SK-N-SH (cell line): ENCODE measurements at regions not wholly inside any gene's neighbourhood (a gene's known extent, or its start where the extent isn't known, plus 50 kb on each side); places are given as distances from the start of the nearest gene placed in this dataset.

ENCODE experiments used
- CTCF ChIA-PET: fragments of 300-600, 350-600 bp; formaldehyde crosslinking; extraction: SDS; loops from one replicate; lab custom pipeline; 2021; lab: Yijun Ruan, JAX
- POLR2A ChIA-PET: fragments of 350-600 bp; sonication (Branson Sonifier 250); formaldehyde crosslinking; extraction: SDS; loops from one replicate; lab custom pipeline; 2020; ENCODE audit warnings: antibody characterized with exemption, inconsistent platforms; lab: Yijun Ruan, JAX
- DNase-seq: peaks from one replicate; pipeline ENCODE4 v3.0.0; 2012
- H2AFZ ChIP-seq: fragments of 200-600 bp; sonication (generic); 2 replicates; pipeline ENCODE4 v1.8.1; 2016; ENCODE audit warnings: antibody characterized with exemption, mild to moderate bottlenecking, low read depth
- H3F3A ChIP-seq: fragments of 200-600 bp; sonication (generic); replicated peaks from 2 replicates; pipeline ENCODE3; 2016; ENCODE audit warnings: antibody characterized with exemption, mild to moderate bottlenecking; ENCODE audit not compliant: insufficient read depth
- H3K27ac ChIP-seq, 2 experiments: fragments of 200-500 bp in 1 of 2; fragments of 200-600 bp in 1 of 2; sonication (Bioruptor generic) in 1 of 2; sonication (generic), shearing (Covaris generic) in 1 of 2; 2 replicates each; pipeline versions ENCODE4 v1.5.1 to v1.6.1; 2014 to 2016; ENCODE audit warnings: low read depth in 2 of 2, inconsistent platforms in 1 of 2, low read length in 1 of 2, mild to moderate bottlenecking in 1 of 2, mixed read lengths in 1 of 2
- H3K27me3 ChIP-seq: fragments of 200-600 bp; sonication (generic), shearing (Covaris generic); 2 replicates; pipeline ENCODE4 v1.6.1; 2016; ENCODE audit warnings: mixed run types; ENCODE audit not compliant: insufficient read depth
- H3K36me3 ChIP-seq, 2 experiments: fragments of 200-500 bp in 1 of 2; fragments of 200-600 bp in 1 of 2; sonication (Bioruptor generic) in 1 of 2; sonication (generic) in 1 of 2; replicated peaks in 1 of 2; 2 replicates each; pipeline versions ENCODE3 to v1.5.1; 2014 to 2016; ENCODE audit warnings: low read length in 1 of 2, mild to moderate bottlenecking in 1 of 2; ENCODE audit not compliant: insufficient read depth in 2 of 2, control insufficient read depth in 1 of 2
- H3K4me1 ChIP-seq, 2 experiments: fragments of 200-500 bp in 1 of 2; fragments of 200-600 bp in 1 of 2; sonication (Bioruptor generic) in 1 of 2; sonication (generic), shearing (Covaris generic) in 1 of 2; 2 replicates each; pipeline versions ENCODE4 v1.5.1 to v1.6.1; 2014 to 2016; ENCODE audit warnings: low read depth in 1 of 2, low read length in 1 of 2, mixed run types in 1 of 2; ENCODE audit not compliant: insufficient read depth in 2 of 2, control insufficient read depth in 1 of 2
- H3K4me2 ChIP-seq: fragments of 200-600 bp; sonication (generic), shearing (Covaris generic); 2 replicates; pipeline ENCODE4 v1.6.1; 2017; ENCODE audit warnings: mixed run types
- H3K4me3 ChIP-seq, 2 experiments: fragments of 200-500 bp in 1 of 2; fragments of 200-600 bp in 1 of 2; sonication (Bioruptor generic) in 1 of 2; sonication (generic), shearing (Covaris generic) in 1 of 2; 2 replicates each; pipeline versions ENCODE4 v1.5.1 to v1.8.1; 2014 to 2016; ENCODE audit warnings: low read depth in 2 of 2, inconsistent platforms in 1 of 2, low read length in 1 of 2, mild to moderate bottlenecking in 1 of 2, mixed read lengths in 1 of 2, moderate library complexity in 1 of 2
- H3K79me2 ChIP-seq: fragments of 200-600 bp; sonication (generic); 2 replicates; pipeline ENCODE4 v1.8.1; 2017; ENCODE audit warnings: mild to moderate bottlenecking; ENCODE audit not compliant: insufficient read depth
- H3K9ac ChIP-seq: fragments of 200-600 bp; sonication (generic); 2 replicates; pipeline ENCODE4 v1.6.1; 2017; ENCODE audit warnings: mixed run types
- H3K9me2 ChIP-seq: fragments of 200-600 bp; sonication (generic); 2 replicates; pipeline ENCODE4 v1.6.1; 2017; ENCODE audit warnings: mixed run types
- H3K9me3 ChIP-seq: fragments of 200-600 bp; sonication (generic); 2 replicates; pipeline ENCODE4 v1.6.1; 2017; ENCODE audit warnings: mixed run types, mild to moderate bottlenecking, moderate library complexity
- H4K20me1 ChIP-seq: fragments of 200-600 bp; sonication (generic); 2 replicates; pipeline ENCODE4 v1.6.1; 2017; ENCODE audit warnings: mild to moderate bottlenecking, mixed run types; ENCODE audit not compliant: insufficient read depth
- CHD2 ChIP-seq: fragments of 150-350 bp; IDR thresholded peaks from 2 replicates; pipeline ENCODE4 v1.6.1; 2018; ENCODE audit warnings: low read length; ENCODE audit not compliant: partially characterized antibody
- ELF1 ChIP-seq: IDR thresholded peaks from 2 replicates; pipeline ENCODE4 v1.4.0; 2012
- EP300 ChIP-seq, 2 experiments: IDR thresholded peaks; 2 replicates each; pipeline versions ENCODE4 v1.4.0 to v1.6.1; 2012; ENCODE audit warnings: borderline replicate concordance in 1 of 2, low read depth in 1 of 2, low read length in 1 of 2
- EZH2phosphoT487 ChIP-seq: fragments of 200-600 bp; sonication (generic); IDR thresholded peaks from 2 replicates; pipeline ENCODE4 v1.6.1; 2017; ENCODE audit warnings: low read depth, mixed run types, mild to moderate bottlenecking, antibody characterized with exemption, moderate library complexity, borderline replicate concordance
- FOSL2 ChIP-seq: IDR thresholded peaks from 2 replicates; pipeline ENCODE4 v1.4.0; 2012; ENCODE audit warnings: low read depth, mild to moderate bottlenecking, moderate library complexity, borderline replicate concordance
- FOXJ3 ChIP-seq: sonication (generic); formaldehyde crosslinking; IDR thresholded peaks from 2 replicates; pipeline ENCODE4 v1.5.1; 2020; ENCODE audit warnings: mild to moderate bottlenecking, missing genetic modification reagents
- GABPA ChIP-seq: IDR thresholded peaks from 2 replicates; pipeline ENCODE4 v1.4.0; 2012; ENCODE audit warnings: low read depth, mild to moderate bottlenecking
- GATA2 ChIP-seq: sonication (generic); formaldehyde crosslinking; IDR thresholded peaks from 2 replicates; pipeline ENCODE4 v1.5.0; 2020; ENCODE audit warnings: mild to moderate bottlenecking, missing genetic modification reagents
- IRF3 ChIP-seq: fragments of 150-350 bp; IDR thresholded peaks from 2 replicates; pipeline ENCODE4 v1.6.1; 2016; ENCODE audit warnings: mild to moderate bottlenecking, low read depth, low read length
- JUND ChIP-seq: IDR thresholded peaks from 2 replicates; pipeline ENCODE4 v1.4.0; 2012
- MEF2A ChIP-seq: IDR thresholded peaks from 2 replicates; pipeline ENCODE4 v1.4.0; 2012; ENCODE audit warnings: low read depth, borderline replicate concordance
- MXI1 ChIP-seq: IDR thresholded peaks from 2 replicates; pipeline ENCODE4 v1.6.1; 2012; ENCODE audit warnings: mild to moderate bottlenecking, low read depth, low read length, improper control_type of control experiment
- NFIC ChIP-seq: IDR thresholded peaks from 2 replicates; pipeline ENCODE4 v1.4.0; 2012; ENCODE audit warnings: borderline replicate concordance
- RAD21 ChIP-seq: IDR thresholded peaks from 2 replicates; pipeline ENCODE4 v1.6.1; 2012; ENCODE audit warnings: mild to moderate bottlenecking, low read length
- RCOR1 ChIP-seq: fragments of 150-350 bp; IDR thresholded peaks from 2 replicates; pipeline ENCODE4 v1.6.1; 2017; ENCODE audit warnings: antibody characterized with exemption, low read length
- RXRA ChIP-seq: IDR thresholded peaks from 2 replicates; pipeline ENCODE4 v1.4.0; 2012; ENCODE audit warnings: low read depth, mild to moderate bottlenecking, borderline replicate concordance
- SIN3A ChIP-seq: IDR thresholded peaks from 2 replicates; pipeline ENCODE4 v1.6.1; 2012; ENCODE audit warnings: low read depth, mild to moderate bottlenecking, low read length, moderate library complexity, borderline replicate concordance
- SMC3 ChIP-seq: IDR thresholded peaks from 2 replicates; pipeline ENCODE4 v1.6.1; 2012; ENCODE audit warnings: low read depth, low read length, improper control_type of control experiment
- TEAD4 ChIP-seq: IDR thresholded peaks from 2 replicates; pipeline ENCODE4 v1.4.0; 2012; ENCODE audit warnings: mild to moderate bottlenecking, borderline replicate concordance; ENCODE audit not compliant: insufficient read depth
- USF2 ChIP-seq: fragments of 150-350 bp; IDR thresholded peaks from 2 replicates; pipeline ENCODE4 v1.6.1; 2017; ENCODE audit warnings: antibody characterized with exemption, low read length, low read depth, borderline replicate concordance
- YY1 ChIP-seq: IDR thresholded peaks from 2 replicates; pipeline ENCODE4 v1.4.0; 2012; ENCODE audit warnings: low read depth, mild to moderate bottlenecking
- WGBS: methylation state at CpG from one replicate; pipeline ENCODE4 v1.1.6; 2017; ENCODE audit warnings: low lambda C conversion rate; 5-methylcytosine and 5-hydroxymethylcytosine counted together

DNA sequence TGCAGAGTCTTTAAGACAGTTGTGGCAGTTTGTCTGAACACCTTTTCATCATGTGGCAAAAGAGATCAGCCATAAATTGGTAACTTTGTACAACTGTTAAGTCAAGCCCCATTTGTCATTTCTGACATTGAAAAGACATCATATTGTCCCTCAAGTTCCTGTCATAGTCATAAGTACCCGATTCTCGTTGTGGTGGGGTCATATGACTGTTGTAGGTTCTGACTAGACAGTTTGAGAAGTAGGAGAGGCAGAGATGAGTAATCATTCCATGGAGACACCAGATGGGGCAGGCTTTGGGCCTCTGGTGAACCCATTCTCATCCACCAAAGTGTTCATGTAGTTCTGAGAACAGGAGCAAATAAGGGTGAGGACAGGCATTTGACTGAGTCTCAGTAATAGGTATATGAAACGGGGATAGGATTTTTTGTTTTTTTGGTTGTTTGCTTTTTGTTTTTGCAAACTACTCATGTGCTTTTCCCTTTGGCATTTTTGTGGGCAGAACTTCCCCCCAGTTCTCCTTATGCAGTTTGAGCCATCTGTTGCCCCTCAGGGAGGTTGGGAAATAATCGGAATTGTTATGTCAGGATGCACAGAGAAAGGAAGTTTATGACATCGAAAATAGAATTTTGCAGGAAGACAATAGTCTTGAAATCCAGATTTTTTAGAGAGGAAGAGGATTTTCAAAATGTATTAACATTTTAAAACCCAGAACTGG lies 86.9 kb upstream of the KCNE2 start:
- CTCF ChIA-PET: no interaction called here
- no peak for DNase-seq
- H2AFZ ChIP-seq: no peak overlapping the region

GRCh38 chr21:34278451-34278850 lies 85.4 kb upstream of the KCNE2 start:
- ChIA-PET POLR2A (no interaction called here), CTCF (interaction anchor here (1.0 to 1.3 kb wide), 2 partner anchors 205 to 355 kb away, joined by 3 to 4 read pairs; partner anchors contain the start of genes MRPS6 and SLC5A3)
- 54% methylated on average over 3 of the region's 3 CpGs for WGBS
- Histone ChIP-seq H3K9me2 (no peaks in the 10 kb centered on the region), H3K27me3 (no peaks in the 10 kb centered on the region; the same call in 1 of the 2 replicates), H2AFZ (no peak overlapping the region), H3K4me3 (no peak overlapping the region), H3K9ac (no peak overlapping the region), H3K4me1 (peaks cover 0 to 10% of the 10 kb centered on the region in 2 experiments; a peak in 1 of 4 replicates), H3F3A (no peaks in the 10 kb centered on the region), H3K36me3 (no peaks in the 10 kb centered on the region), H3K9me3 (no peaks in the 10 kb centered on the region), H4K20me1 (no peaks in the 10 kb centered on the region), H3K4me2 (no peak overlapping the region), H3K79me2 (no peaks in the 10 kb centered on the region), H3K27ac (no peak overlapping the region)
- no peak for TF ChIP-seq FOSL2
- no peak for TF ChIP-seq ELF1
- no peak for TF ChIP-seq EZH2phosphoT487
- no peak for TF ChIP-seq NFIC
- TF ChIP-seq RAD21: no peak
- no peak for TF ChIP-seq RXRA
- no peak for TF ChIP-seq SMC3
- TF ChIP-seq CHD2: no peak
- TF ChIP-seq RCOR1: no peak
- TF ChIP-seq USF2: no peak
- TF ChIP-seq FOXJ3 (CRISPR knock-in tag): no peak
- TF ChIP-seq MEF2A: no peak
- TF ChIP-seq MXI1: no peak
- TF ChIP-seq IRF3: no peak
- TF ChIP-seq JUND: no peak
- no peak for TF ChIP-seq GATA2 (CRISPR knock-in tag)
- TF ChIP-seq EP300 (IDR thresholded peaks at IDR 0.05; ENCODE audit: borderline replicate concordance in 1 of 2, low read depth in 1 of 2, low read length in 1 of 2): no peak
- no peak for TF ChIP-seq TEAD4
- TF ChIP-seq SIN3A: no peak
- no peak for DNase-seq

More for the DNA sequence above, 86.9 kb upstream of the KCNE2 start:
- no peak overlapping the region for H3K4me2 ChIP-seq
- POLR2A ChIA-PET: no interaction called here
- no peaks in the 10 kb centered on the region for H3K9me2 ChIP-seq
- H3K9me3 ChIP-seq: no peaks in the 10 kb centered on the region
- no peaks in the 10 kb centered on the region; the same call in 1 of the 2 replicates for H3K27me3 ChIP-seq
- H4K20me1 ChIP-seq: no peaks in the 10 kb centered on the region
- peaks cover 0 to 3% of the 10 kb centered on the region in 2 experiments; a peak in 1 of 4 replicates for H3K4me1 ChIP-seq
- H3K27ac ChIP-seq: no peak overlapping the region
- 41% methylated on average over 5 of the region's 5 CpGs for WGBS
- no peaks in the 10 kb centered on the region for H3K79me2 ChIP-seq
- H3F3A ChIP-seq: no peaks in the 10 kb centered on the region
- H3K4me3 ChIP-seq: no peak overlapping the region
- no peak overlapping the region for H3K9ac ChIP-seq
- no peak for TF ChIP-seq YY1
- no peak for TF ChIP-seq FOSL2
- TF ChIP-seq GABPA: no peak
- TF ChIP-seq NFIC: no peak
- H3K36me3 ChIP-seq: no peaks in the 10 kb centered on the region
